SK-N-SH treated with all-trans-retinoic acid at 6 μM for 48 hours (cell line): ENCODE measurements at regions not wholly inside any gene's neighbourhood (a gene's known extent, or its start where the extent isn't known, plus 50 kb on each side); places are given as distances from the start of the nearest gene placed in this dataset.
A peak's percentile ranks its signal among the peaks of the same experiment; 100 is the strongest.

Experiments
- ATAC-seq: fragments of 200-7000 bp; cut with Tn5 transposase; 3 replicates; pipeline ENCODE4 v1.9.1; 2020; ENCODE audit warnings: mild to moderate bottlenecking, moderate library complexity
- ARNTL ChIP-seq: fragments of 450-650 bp; formaldehyde crosslinking; IDR thresholded peaks from 2 replicates; pipeline ENCODE4 v1.5.0; 2020; ENCODE audit warnings: low read depth, mild to moderate bottlenecking, moderate library complexity, borderline replicate concordance
- BACH2 ChIP-seq: fragments of 250-450 bp; sonication (Bioruptor Pico); IDR thresholded peaks from 2 replicates; pipeline ENCODE4 v1.9.0; 2021; ENCODE audit warnings: mild to moderate bottlenecking, borderline replicate concordance
- CREB5 ChIP-seq: fragments of 250-450 bp; sonication (Bioruptor Pico); IDR thresholded peaks from 2 replicates; pipeline ENCODE4 v1.5.1; 2020; ENCODE audit warnings: low read depth, mild to moderate bottlenecking, moderate library complexity
- CSDC2 ChIP-seq: fragments of 250-450 bp; sonication (Bioruptor Pico); IDR thresholded peaks from 2 replicates; pipeline ENCODE4 v1.5.0; 2020; ENCODE audit warnings: mild to moderate bottlenecking, moderate library complexity
- ESRRG ChIP-seq: fragments of 250-450 bp; sonication (Bioruptor Pico); IDR thresholded peaks from 2 replicates; pipeline ENCODE4 v1.6.1; 2021; ENCODE audit warnings: mild to moderate bottlenecking
- GLIS3 ChIP-seq: fragments of 250-450 bp; sonication (Bioruptor Pico); IDR thresholded peaks from 2 replicates; pipeline ENCODE4 v1.5.0; 2020; ENCODE audit warnings: mild to moderate bottlenecking, moderate library complexity
- ISL1 ChIP-seq: fragments of 250-450 bp; sonication (Bioruptor Pico); IDR thresholded peaks from 2 replicates; pipeline ENCODE4 v2.1.2; 2022; ENCODE audit warnings: mild to moderate bottlenecking, moderate library complexity
- PATZ1 ChIP-seq: fragments of 250-450 bp; sonication (Bioruptor Pico); IDR thresholded peaks from 2 replicates; pipeline ENCODE4 v1.8.0; 2020; ENCODE audit warnings: mild to moderate bottlenecking, moderate library complexity, borderline replicate concordance
- POU6F1 ChIP-seq: fragments of 250-450 bp; sonication (Bioruptor Pico); IDR thresholded peaks from 2 replicates; pipeline ENCODE4 v1.8.0; 2021; ENCODE audit warnings: low read depth, mild to moderate bottlenecking, moderate library complexity, borderline replicate concordance
- PPARA ChIP-seq: fragments of 250-450 bp; sonication (Bioruptor Pico); IDR thresholded peaks from 2 replicates; pipeline ENCODE4 v1.5.0; 2020; ENCODE audit warnings: mild to moderate bottlenecking, borderline replicate concordance
- RARB ChIP-seq: fragments of 250-450 bp; sonication (Bioruptor Pico); IDR thresholded peaks from 2 replicates; pipeline ENCODE4 v1.8.0; 2021; ENCODE audit warnings: mild to moderate bottlenecking, moderate library complexity
- SNAI2 ChIP-seq: fragments of 250-450 bp; sonication (Bioruptor Pico); IDR thresholded peaks from 2 replicates; pipeline ENCODE4 v1.5.0; 2020; ENCODE audit warnings: mild to moderate bottlenecking, moderate library complexity
- TCF4 ChIP-seq: fragments of 250-450 bp; sonication (Bioruptor Pico); IDR thresholded peaks from 2 replicates; pipeline ENCODE4 v1.8.0; 2021; ENCODE audit warnings: mild to moderate bottlenecking, moderate library complexity, borderline replicate concordance
- TOX ChIP-seq: fragments of 250-450 bp; sonication (Bioruptor Pico); IDR thresholded peaks from 2 replicates; pipeline ENCODE4 v1.8.0; 2021; ENCODE audit warnings: mild to moderate bottlenecking, moderate library complexity, borderline replicate concordance
- TSHZ2 ChIP-seq: fragments of 250-450 bp; sonication (Bioruptor Pico); IDR thresholded peaks from 2 replicates; pipeline ENCODE4 v1.5.0; 2020; ENCODE audit warnings: mild to moderate bottlenecking, moderate library complexity
- ZC3H10 ChIP-seq: fragments of 250-450 bp; sonication (Bioruptor Pico); IDR thresholded peaks from 2 replicates; pipeline ENCODE4 v1.5.1; 2021; ENCODE audit warnings: mild to moderate bottlenecking, moderate library complexity
- ZFP3 ChIP-seq: fragments of 250-450 bp; sonication (Bioruptor Pico); IDR thresholded peaks from 2 replicates; pipeline ENCODE4 v1.5.0; 2020; ENCODE audit warnings: mild to moderate bottlenecking, moderate library complexity
- ZFP30 ChIP-seq: fragments of 450-650 bp; formaldehyde crosslinking; IDR thresholded peaks from 2 replicates; pipeline ENCODE4 v1.5.0; 2022; ENCODE audit warnings: mild to moderate bottlenecking, moderate library complexity
- ZNF565 ChIP-seq: fragments of 450-650 bp; formaldehyde crosslinking; conservative IDR thresholded peaks from 2 replicates; pipeline ENCODE4 v1.5.0; 2020; ENCODE audit warnings: low read depth, mild to moderate bottlenecking, moderate library complexity
- ZNF70 ChIP-seq: fragments of 450-650 bp; formaldehyde crosslinking; IDR thresholded peaks from 2 replicates; pipeline ENCODE4 v1.5.0; 2020; ENCODE audit warnings: mild to moderate bottlenecking, moderate library complexity
- ZNF8 ChIP-seq: fragments of 450-650 bp; formaldehyde crosslinking; IDR thresholded peaks from 2 replicates; pipeline ENCODE4 v1.5.0; 2020; ENCODE audit warnings: mild to moderate bottlenecking, moderate library complexity

- TF ChIP-seq ZFP30 (CRISPR knock-in tag) (no peak), GLIS3 (CRISPR knock-in tag) (no peak), ARNTL (CRISPR knock-in tag) (no peak), ZNF565 (CRISPR knock-in tag) (no peak), ZC3H10 (no peak), CSDC2 (no peak), SNAI2 (CRISPR knock-in tag) (no peak)
- ATAC-seq, result no peak
Measured at GRCh38 chr19:28468701-28469459, 744.1 kb downstream of the UQCRFS1 start.

- TF ChIP-seq ZFP3 (CRISPR knock-in tag) (no peak), ISL1 (CRISPR knock-in tag) (no peak), ZNF70 (CRISPR knock-in tag) (no peak), PATZ1 (no peak)
- ATAC-seq, result peak; percentile 64; the same call in 1 of the 3 replicates
Measured at GRCh38 chr19:28466107-28467045, 746.6 kb downstream of the UQCRFS1 start.

- ATAC-seq, result no peak
- TF ChIP-seq TSHZ2 (CRISPR knock-in tag) (no peak), PATZ1 (no peak), RARB (CRISPR knock-in tag) (no peak), ZNF8 (CRISPR knock-in tag) (no peak), BACH2 (CRISPR knock-in tag) (no peak), ESRRG (no peak), CREB5 (CRISPR knock-in tag) (no peak), POU6F1 (CRISPR knock-in tag) (no peak), ISL1 (CRISPR knock-in tag) (no peak), SNAI2 (CRISPR knock-in tag) (no peak), ZFP30 (CRISPR knock-in tag) (no peak), ZFP3 (CRISPR knock-in tag) (no peak), ZC3H10 (no peak), TCF4 (CRISPR knock-in tag) (no peak), CSDC2 (no peak), TOX (no peak), PPARA (CRISPR knock-in tag) (no peak)
Measured at GRCh38 chr19:28465371-28466086, 747.4 kb downstream of the UQCRFS1 start.
